ENCODE measurements at regions not wholly inside any gene's neighbourhood (a gene's known extent, or its start where the extent isn't known, plus 50 kb on each side); places are given as distances from the start of the nearest gene placed in this dataset.

- no peak for DNase-seq (ENCODE audit: low read depth in 4 of 4, low spot score in 1 of 4)
These were observed 270.3 kb upstream of the VLDLR start for GRCh38 chr9:2351324-2351723.

GRCh38 chr9:2354216-2354615 lies 267.4 kb upstream of the VLDLR start:
- DNase-seq (ENCODE audit: low read depth in 4 of 4, low spot score in 1 of 4) = no peak

GRCh38 chr9:2354856-2355696 lies 266.5 kb upstream of the VLDLR start:
- no peak for DNase-seq (ENCODE audit: low read depth in 4 of 4, low spot score in 1 of 4)

- DNase-seq (ENCODE audit: low read depth in 4 of 4, low spot score in 1 of 4) = no peak
These were observed 265.9 kb upstream of the VLDLR start for GRCh38 chr9:2355697-2355983.

- no peak for DNase-seq (ENCODE audit: low read depth in 4 of 4, low spot score in 1 of 4)
These were observed 265.4 kb upstream of the VLDLR start for GRCh38 chr9:2356041-2356790.

- DNase-seq (ENCODE audit: low read depth in 4 of 4, low spot score in 1 of 4) = no peak
These were observed 261.6 kb upstream of the VLDLR start for GRCh38 chr9:2359891-2360471.

- DNase-seq (ENCODE audit: low read depth in 4 of 4, low spot score in 1 of 4) = no peak
These were observed 259.4 kb upstream of the VLDLR start for GRCh38 chr9:2362150-2362549.

GRCh38 chr9:2363138-2363745 lies 258.3 kb upstream of the VLDLR start:
- DNase-seq (ENCODE audit: low read depth in 4 of 4, low spot score in 1 of 4) = no peak

- no peak for DNase-seq (ENCODE audit: low read depth in 4 of 4, low spot score in 1 of 4)
These were observed 257.8 kb upstream of the VLDLR start for GRCh38 chr9:2363781-2364180.

- no peak for DNase-seq (ENCODE audit: low read depth in 4 of 4, low spot score in 1 of 4)
These were observed 253.6 kb upstream of the VLDLR start for GRCh38 chr9:2367970-2368369.

GRCh38 chr9:2373648-2374047 lies 247.9 kb upstream of the VLDLR start:
- no peak for DNase-seq (ENCODE audit: low read depth in 4 of 4, low spot score in 1 of 4)

GRCh38 chr9:2375114-2375513 lies 246.5 kb upstream of the VLDLR start:
- no peak for DNase-seq (ENCODE audit: low read depth in 4 of 4, low spot score in 1 of 4)

GRCh38 chr9:2377117-2377516 lies 244.5 kb upstream of the VLDLR start:
- DNase-seq (ENCODE audit: low read depth in 4 of 4, low spot score in 1 of 4) = no peak

GRCh38 chr9:2377834-2378233 lies 243.8 kb upstream of the VLDLR start:
- DNase-seq (ENCODE audit: low read depth in 4 of 4, low spot score in 1 of 4) = no peak

- no peak for DNase-seq (ENCODE audit: low read depth in 4 of 4, low spot score in 1 of 4)
These were observed 243.3 kb upstream of the VLDLR start for GRCh38 chr9:2378266-2378665.

- DNase-seq (ENCODE audit: low read depth in 4 of 4, low spot score in 1 of 4) = no peak
These were observed 242.8 kb upstream of the VLDLR start for GRCh38 chr9:2378816-2379215.

- DNase-seq (ENCODE audit: low read depth in 4 of 4, low spot score in 1 of 4) = no peak
These were observed 236.8 kb upstream of the VLDLR start for GRCh38 chr9:2384741-2385140.

GRCh38 chr9:2385746-2386145 lies 235.8 kb upstream of the VLDLR start:
- DNase-seq (ENCODE audit: low read depth in 4 of 4, low spot score in 1 of 4) = no peak

- no peak for DNase-seq (ENCODE audit: low read depth in 4 of 4, low spot score in 1 of 4)
These were observed 235.0 kb upstream of the VLDLR start for GRCh38 chr9:2386566-2386965.

GRCh38 chr9:2387166-2387565 lies 234.4 kb upstream of the VLDLR start:
- DNase-seq (ENCODE audit: low read depth in 4 of 4, low spot score in 1 of 4) = no peak

GRCh38 chr9:2389404-2389803 lies 232.2 kb upstream of the VLDLR start:
- DNase-seq (ENCODE audit: low read depth in 4 of 4, low spot score in 1 of 4) = no peak

- no peak for DNase-seq (ENCODE audit: low read depth in 4 of 4, low spot score in 1 of 4)
These were observed 231.6 kb upstream of the VLDLR start for GRCh38 chr9:2390028-2390427.
